GM12878 (cell line): ENCODE measurements at regions not wholly inside any gene's neighbourhood (a gene's known extent, or its start where the extent isn't known, plus 50 kb on each side); places are given as distances from the start of the nearest gene placed in this dataset.

ENCODE experiments used
- ATAC-seq: fragments of 200-7000 bp; cut with Tn5 transposase; 3 replicates; pipeline ENCODE4 v1.9.1; 2020; ENCODE audit warnings: mild to moderate bottlenecking, moderate library complexity
- BruUV-seq: library from RNA; stranded (reverse); fragments of 400-500 nt; replicated peaks from 2 replicates; lab custom pipeline; 2021; lab: Mats Ljungman, UMichigan
- CTCF ChIA-PET: fragments of 300-600 bp; sonication (Branson Sonifier 250); formaldehyde crosslinking; extraction: SDS; loops from one replicate; lab custom pipeline; 2021; ENCODE audit warnings: inconsistent platforms; lab: Yijun Ruan, JAX
- POLR2A ChIA-PET: fragments of 350-600 bp; formaldehyde crosslinking; extraction: SDS; loops from one replicate; lab custom pipeline; 2021; ENCODE audit warnings: inconsistent platforms; lab: Charles Lee
- RAD21 ChIA-PET: fragments of 300-600 bp; sonication (Branson Sonifier 250); formaldehyde crosslinking; loops from one replicate; lab custom pipeline; 2023; ENCODE audit warnings: antibody characterized with exemption; ENCODE audit not compliant: unreplicated experiment; lab: Charles Lee
- SMC1A ChIA-PET: fragments of 300-600 bp; sonication (Branson Sonifier 250); formaldehyde crosslinking; loops from one replicate; lab custom pipeline; 2023; ENCODE audit not compliant: unreplicated experiment, uncharacterized antibody; lab: Charles Lee
- DNase-seq: peaks from one replicate; pipeline ENCODE4 v3.0.0-alpha.2; 2011; ENCODE audit warnings: low read depth, low spot score
- FAIRE-seq: peaks from 3 replicates; lab custom pipeline; 2011; peaks lifted over from hg19 to GRCh38; lab: Jason Lieb, UNC
- H2AFZ ChIP-seq: 2 replicates; pipeline ENCODE4 v1.6.0; 2011; ENCODE audit warnings: low read depth, low read length, control low read depth; ENCODE audit not compliant: control insufficient read depth
- H3K27ac ChIP-seq: 2 replicates; pipeline ENCODE4 v1.5.1; 2011; ENCODE audit warnings: control low read depth; ENCODE audit not compliant: control insufficient read depth, insufficient read depth
- H3K27me3 ChIP-seq, 2 experiments: replicated peaks in 1 of 2; 2 replicates each; pipeline versions ENCODE4 v1.6.0 to v1.6.1; 2011; ENCODE audit warnings: low read length in 1 of 2; ENCODE audit not compliant: control insufficient read depth in 2 of 2, insufficient read depth in 2 of 2
- H3K36me3 ChIP-seq, 2 experiments: 2 replicates each; pipeline ENCODE4 v1.5.1; 2011; ENCODE audit warnings: low read length in 1 of 2; ENCODE audit not compliant: control insufficient read depth in 2 of 2, insufficient read depth in 2 of 2
- H3K4me1 ChIP-seq: 2 replicates; pipeline ENCODE4 v1.6.1; 2011; ENCODE audit warnings: mild to moderate bottlenecking, low read length, moderate library complexity, mixed read lengths; ENCODE audit not compliant: control insufficient read depth, insufficient read depth
- H3K4me2 ChIP-seq: 2 replicates; pipeline ENCODE4 v1.6.0; 2011; ENCODE audit warnings: control low read depth; ENCODE audit not compliant: control insufficient read depth, insufficient read depth
- H3K4me3 ChIP-seq: fragments of 200-600 bp; sonication (generic); 2 replicates; pipeline ENCODE4 v1.5.1; 2016
- H3K79me2 ChIP-seq: 2 replicates; pipeline ENCODE4 v1.6.0; 2011; ENCODE audit warnings: low read length; ENCODE audit not compliant: control insufficient read depth, insufficient read depth
- H3K9ac ChIP-seq: 2 replicates; pipeline ENCODE4 v1.8.0; 2011; ENCODE audit warnings: low read length, control low read depth, mixed read lengths; ENCODE audit not compliant: control insufficient read depth, insufficient read depth
- H3K9me3 ChIP-seq: replicated peaks from 3 replicates; pipeline ENCODE4 v1.5.1; 2011; ENCODE audit warnings: mild to moderate bottlenecking, low read length; ENCODE audit not compliant: control insufficient read depth, insufficient read depth
- H4K20me1 ChIP-seq: 2 replicates; pipeline ENCODE4 v1.6.0; 2011; ENCODE audit not compliant: control insufficient read depth, insufficient read depth
- ATF2 ChIP-seq: IDR thresholded peaks from 2 replicates; pipeline ENCODE4 v1.6.1; 2012; ENCODE audit warnings: low read length, inconsistent platforms
- ATF7 ChIP-seq: fragments of 450-650 bp; IDR thresholded peaks from 2 replicates; pipeline ENCODE4 v1.6.1; 2016; ENCODE audit warnings: low read depth, mild to moderate bottlenecking
- BHLHE40 ChIP-seq, 2 experiments: fragments of 450-650 bp in 1 of 2; IDR thresholded peaks; 2 replicates each; pipeline ENCODE4 v1.6.1; 2011 to 2017; ENCODE audit warnings: low read depth in 2 of 2, borderline replicate concordance in 1 of 2, improper control_type of control experiment in 1 of 2, low read length in 1 of 2, mild to moderate bottlenecking in 1 of 2
- BMI1 ChIP-seq: fragments of 450-650 bp; IDR thresholded peaks from 2 replicates; pipeline ENCODE4 v1.6.1; 2016; ENCODE audit warnings: mild to moderate bottlenecking, moderate library complexity, borderline replicate concordance
- CREM ChIP-seq: IDR thresholded peaks from 2 replicates; pipeline ENCODE4 v1.6.1; 2014; ENCODE audit warnings: antibody characterized with exemption, low read depth
- IKZF1 ChIP-seq: fragments of 450-650 bp; conservative IDR thresholded peaks from 2 replicates; pipeline ENCODE4 v1.6.1; 2017; ENCODE audit warnings: antibody characterized with exemption, mild to moderate bottlenecking
- KLF5 ChIP-seq: fragments of 450-650 bp; IDR thresholded peaks from 2 replicates; pipeline ENCODE4 v1.6.1; 2014; ENCODE audit warnings: mild to moderate bottlenecking; ENCODE audit not compliant: partially characterized antibody
- MEF2B ChIP-seq: fragments of 450-650 bp; IDR thresholded peaks from 2 replicates; pipeline ENCODE4 v1.6.1; 2018; ENCODE audit warnings: mild to moderate bottlenecking, moderate library complexity; ENCODE audit not compliant: partially characterized antibody, poor library complexity, severe bottlenecking
- MTA2 ChIP-seq: fragments of 450-650 bp; IDR thresholded peaks from 2 replicates; pipeline ENCODE4 v1.6.1; 2016; ENCODE audit warnings: low read depth, mild to moderate bottlenecking, moderate library complexity
- NR2F1 ChIP-seq: fragments of 450-650 bp; conservative IDR thresholded peaks from 2 replicates; pipeline ENCODE4 v1.6.1; 2017; ENCODE audit warnings: mild to moderate bottlenecking
- PAX5 ChIP-seq: IDR thresholded peaks from 2 replicates; pipeline ENCODE4 v1.6.1; 2011; ENCODE audit warnings: low read depth, low read length, borderline replicate concordance
- PKNOX1 ChIP-seq: fragments of 450-650 bp; IDR thresholded peaks from 2 replicates; pipeline ENCODE4 v1.6.1; 2016; ENCODE audit warnings: mild to moderate bottlenecking
- PML ChIP-seq: IDR thresholded peaks from 2 replicates; pipeline ENCODE4 v1.6.1; 2012; ENCODE audit warnings: low read length, inconsistent platforms
- RUNX3 ChIP-seq: IDR thresholded peaks from 2 replicates; pipeline ENCODE4 v1.6.1; 2012; ENCODE audit warnings: low read length, inconsistent platforms
- SKIL ChIP-seq: fragments of 450-650 bp; IDR thresholded peaks from 2 replicates; pipeline ENCODE4 v1.6.1; 2017; ENCODE audit warnings: mild to moderate bottlenecking, low read depth, inconsistent platforms; ENCODE audit not compliant: poor library complexity, severe bottlenecking
- SMARCA5 ChIP-seq: fragments of 450-650 bp; IDR thresholded peaks from 2 replicates; pipeline ENCODE4 v1.6.1; 2017; ENCODE audit warnings: mild to moderate bottlenecking
- TCF12 ChIP-seq: IDR thresholded peaks from 2 replicates; pipeline ENCODE4 v1.6.1; 2011; ENCODE audit warnings: low read depth, mild to moderate bottlenecking, low read length
- WGBS: methylation state at CpG from one replicate; pipeline ENCODE4 v1.1.6; 2016; ENCODE audit warnings: low lambda C conversion rate; ENCODE audit not compliant: insufficient replicate concordance, insufficient coverage; ENCODE audit errors: missing lambda C conversion rate; 5-methylcytosine and 5-hydroxymethylcytosine counted together
- in situ Hi-C: fragments of 300-500 bp; cut with MboI; formaldehyde crosslinking; loops from 9 replicates; pipeline ENCODE4 v1.14.3; 2018; ENCODE audit warnings: mixed read lengths
- intact Hi-C: fragments of 100-400 bp; cut with micrococcal nuclease; formaldehyde crosslinking; loops from one replicate; pipeline ENCODE4 v1.14.2; 2022; ENCODE audit not compliant: unreplicated experiment

- TF ChIP-seq PKNOX1 = no peak
Observed at GRCh38 chr9:107176436-107177151, 106.5 kb upstream of the RAD23B start (continued).

GRCh38 chr9:107177243-107177839, 105.7 kb upstream of the RAD23B start:
- DNase-seq (no peak), FAIRE-seq (no peak), ATAC-seq (peak; percentile 61)
- Histone ChIP-seq H3K4me2 (no peak overlapping the region), H3K36me3 (no peaks in the 10 kb centered on the region), H3K4me1 (peaks cover 17% of the 10 kb centered on the region), H3K27ac (no peak overlapping the region), H3K27me3 (no peaks in the 10 kb centered on the region), H3K9ac (no peak overlapping the region), H3K4me3 (no peak overlapping the region), H4K20me1 (no peaks in the 10 kb centered on the region), H2AFZ (no peak overlapping the region), H3K9me3 (no peaks in the 10 kb centered on the region; the same call in 2 of the 3 replicates), H3K79me2 (no peaks in the 10 kb centered on the region)
- intact Hi-C loops (loop anchor here (5.0 to 10.0 kb wide), 2 partner anchors 85 to 893 kb away; no protein-coding TSS in a partner anchor), in situ Hi-C loops (loop anchor here (10.0 kb wide), 1 partner anchor 1333 kb away; no protein-coding TSS in a partner anchor)
- 24% methylated on average over 7 of the region's 7 CpGs for WGBS
- ChIA-PET CTCF (interaction anchor here (1.4 to 6.3 kb wide), 6 partner anchors 12 to 164 kb away, joined by 3 to 39 read pairs (median 11); no protein-coding TSS in a partner anchor), RAD21 (interaction anchor here (0.9 to 7.2 kb wide), 12 partner anchors 9 to 164 kb away, joined by 3 to 115 read pairs (median 10); no protein-coding TSS in a partner anchor), POLR2A (interaction anchor here (0.6 to 5.9 kb wide), 6 partner anchors 34 to 1711 kb away, joined by 3 to 47 read pairs (median 4); no protein-coding TSS in a partner anchor), SMC1A (interaction anchor here (0.7 to 10.0 kb wide), 12 partner anchors 13 to 311 kb away, joined by 3 to 119 read pairs (median 4); no protein-coding TSS in a partner anchor)
- no TSS peak for BruUV-seq
- TF ChIP-seq BMI1 = no peak
- TF ChIP-seq ATF2 = no peak
- 0 out of 2 replicates have a peak, but pooled peaks have one; percentile 22 for TF ChIP-seq ATF7
- TF ChIP-seq SKIL = peak; percentile 42
- TF ChIP-seq PML = no peak
- peak; percentile 63 for TF ChIP-seq IKZF1
- TF ChIP-seq MEF2B = peak; percentile 80
- TF ChIP-seq PAX5 = 0 out of 2 replicates have a peak, but pooled peaks have one; percentile 12
- TF ChIP-seq TCF12 = no peak
- 0 out of 2 replicates have a peak, but pooled peaks have one; percentile 9 for TF ChIP-seq MTA2
- TF ChIP-seq KLF5 = no peak
- TF ChIP-seq RUNX3 = 0 out of 2 replicates have a peak, but pooled peaks have one; percentile 3
- TF ChIP-seq BHLHE40 (IDR thresholded peaks at IDR 0.05; ENCODE audit: borderline replicate concordance in 1 of 2, low read depth in 2 of 2, low read length in 1 of 2) = peak; percentile 40 to 47; a peak in 1 of 4 replicates
- TF ChIP-seq NR2F1 = peak; percentile 72
- TF ChIP-seq CREM = no peak
- TF ChIP-seq SMARCA5 = 0 out of 2 replicates have a peak, but pooled peaks have one; percentile 31
